ENCODE measurements at regions not wholly inside any gene's neighbourhood (a gene's known extent, or its start where the extent isn't known, plus 50 kb on each side); places are given as distances from the start of the nearest gene placed in this dataset.

DNA sequence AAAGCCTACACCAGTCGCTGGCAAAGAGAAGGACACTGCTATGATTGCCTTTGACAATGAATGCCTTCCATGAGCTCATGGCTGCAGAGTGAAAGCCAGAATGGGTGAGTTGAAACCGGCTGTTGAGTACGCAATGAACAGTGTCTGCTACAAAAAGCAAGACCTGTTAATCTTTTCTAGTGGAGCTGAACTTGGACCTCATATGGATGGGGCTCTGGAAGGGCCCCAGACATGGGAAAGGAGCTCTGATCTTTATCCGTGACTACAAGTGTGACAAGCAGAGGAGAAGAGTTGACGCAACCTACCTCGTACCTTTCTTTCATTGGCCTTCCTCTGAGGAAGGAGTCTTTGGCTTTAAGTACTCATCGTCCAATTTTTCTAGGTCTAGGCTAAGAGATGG lies 67.1 kb upstream of the TSC22D1 start:
- H3K27me3 ChIP-seq (ENCODE audit: control insufficient read depth, extremely low read depth, insufficient read depth, low read length) = no peaks in the 10 kb centered on the region
- dilution Hi-C loops (cut with MboI; ENCODE audit: extremely low pct_ligation_motif_present, low sequenced_read_pairs) = no loop called here
- H3K79me2 ChIP-seq (ENCODE audit: control insufficient read depth, insufficient read depth, low read length) = no peaks in the 10 kb centered on the region
- no peak overlapping the region for H3K4me3 ChIP-seq (ENCODE audit: control insufficient read depth in 2 of 3, extremely low read depth in 1 of 3, insufficient read depth in 2 of 3, low read depth in 1 of 3, low read length in 3 of 3)
- no peak for FAIRE-seq
- no peak overlapping the region for H3K4me2 ChIP-seq (ENCODE audit: control insufficient read depth, extremely low read depth, insufficient read depth, low read depth, low read length)
- no peak overlapping the region for H3K9ac ChIP-seq (ENCODE audit: control insufficient read depth, extremely low read depth, insufficient read depth, low read length)
- H4K20me1 ChIP-seq (ENCODE audit: control insufficient read depth, extremely low read depth, insufficient read depth, low read length) = no peaks in the 10 kb centered on the region
- H3K9me1 ChIP-seq (ENCODE audit: control insufficient read depth, extremely low read depth, insufficient read depth, low read length) = no peaks in the 10 kb centered on the region
- H3K4me1 ChIP-seq (ENCODE audit: control insufficient read depth, extremely low read depth, insufficient read depth, low read length) = no peaks in the 10 kb centered on the region
- H3K27ac ChIP-seq (ENCODE audit: control insufficient read depth, insufficient read depth, low read length) = no peak overlapping the region
- no peak for TF ChIP-seq EZH2 (IDR thresholded peaks at IDR 0.05; ENCODE audit: low read length)
- TF ChIP-seq, protein P1, sequence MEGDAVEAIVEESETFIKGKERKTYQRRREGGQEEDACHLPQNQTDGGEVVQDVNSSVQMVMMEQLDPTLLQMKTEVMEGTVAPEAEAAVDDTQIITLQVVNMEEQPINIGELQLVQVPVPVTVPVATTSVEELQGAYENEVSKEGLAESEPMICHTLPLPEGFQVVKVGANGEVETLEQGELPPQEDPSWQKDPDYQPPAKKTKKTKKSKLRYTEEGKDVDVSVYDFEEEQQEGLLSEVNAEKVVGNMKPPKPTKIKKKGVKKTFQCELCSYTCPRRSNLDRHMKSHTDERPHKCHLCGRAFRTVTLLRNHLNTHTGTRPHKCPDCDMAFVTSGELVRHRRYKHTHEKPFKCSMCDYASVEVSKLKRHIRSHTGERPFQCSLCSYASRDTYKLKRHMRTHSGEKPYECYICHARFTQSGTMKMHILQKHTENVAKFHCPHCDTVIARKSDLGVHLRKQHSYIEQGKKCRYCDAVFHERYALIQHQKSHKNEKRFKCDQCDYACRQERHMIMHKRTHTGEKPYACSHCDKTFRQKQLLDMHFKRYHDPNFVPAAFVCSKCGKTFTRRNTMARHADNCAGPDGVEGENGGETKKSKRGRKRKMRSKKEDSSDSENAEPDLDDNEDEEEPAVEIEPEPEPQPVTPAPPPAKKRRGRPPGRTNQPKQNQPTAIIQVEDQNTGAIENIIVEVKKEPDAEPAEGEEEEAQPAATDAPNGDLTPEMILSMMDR (optimal IDR thresholded peaks at IDR 0.05 in 1 of 3, IDR thresholded peaks at IDR 0.05 in 1 of 3, conservative IDR thresholded peaks at IDR 0.05 in 1 of 3; ENCODE audit: extremely low read depth in 1 of 3, insufficient read depth in 2 of 3, low read length in 3 of 3) = no peak
- H3K9me3 ChIP-seq (ENCODE audit: control insufficient read depth, low read depth, low read length) = no peaks in the 10 kb centered on the region
- H3K36me3 ChIP-seq (ENCODE audit: control insufficient read depth in 2 of 2, extremely low read depth in 1 of 2, insufficient read depth in 2 of 2, low read length in 2 of 2) = no peaks in the 10 kb centered on the region
- H2AFZ ChIP-seq (ENCODE audit: control insufficient read depth, low read length) = no peak overlapping the region
- no peak for DNase-seq (ENCODE audit: low read depth, low spot score)

DNA sequence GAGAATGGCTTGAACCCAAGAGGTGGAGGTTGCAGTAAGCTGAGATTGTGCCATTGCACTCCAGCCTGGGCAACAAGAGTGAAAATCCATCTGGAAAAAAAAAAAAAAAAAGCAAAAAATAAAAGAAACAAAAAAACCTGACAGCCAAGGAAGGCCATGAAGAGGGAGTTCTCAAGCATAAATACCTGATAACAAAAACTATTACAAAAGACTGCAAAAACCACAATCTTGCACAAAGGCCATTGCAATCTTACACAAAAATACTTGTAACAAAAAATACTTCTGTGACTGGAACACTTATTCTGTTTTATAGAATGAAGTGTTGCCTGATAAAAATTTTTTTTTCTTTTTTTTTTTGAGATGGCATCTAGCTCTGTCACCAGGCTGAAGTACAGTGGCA lies 61.5 kb upstream of the TSC22D1 start:
- Histone ChIP-seq H3K9me3 (ENCODE audit: control insufficient read depth, low read depth, low read length) (no peaks in the 10 kb centered on the region), H3K36me3 (ENCODE audit: control insufficient read depth in 2 of 2, extremely low read depth in 1 of 2, insufficient read depth in 2 of 2, low read length in 2 of 2) (no peaks in the 10 kb centered on the region), H2AFZ (ENCODE audit: control insufficient read depth, low read length) (no peak overlapping the region), H3K9ac (ENCODE audit: control insufficient read depth, extremely low read depth, insufficient read depth, low read length) (no peak overlapping the region), H3K27me3 (ENCODE audit: control insufficient read depth, extremely low read depth, insufficient read depth, low read length) (no peaks in the 10 kb centered on the region), H3K27ac (ENCODE audit: control insufficient read depth, insufficient read depth, low read length) (no peak overlapping the region), H3K4me2 (ENCODE audit: control insufficient read depth, extremely low read depth, insufficient read depth, low read depth, low read length) (no peak overlapping the region), H3K4me3 (ENCODE audit: control insufficient read depth in 2 of 3, extremely low read depth in 1 of 3, insufficient read depth in 2 of 3, low read depth in 1 of 3, low read length in 3 of 3) (no peak overlapping the region), H3K9me1 (ENCODE audit: control insufficient read depth, extremely low read depth, insufficient read depth, low read length) (no peaks in the 10 kb centered on the region), H3K79me2 (ENCODE audit: control insufficient read depth, insufficient read depth, low read length) (no peaks in the 10 kb centered on the region), H3K4me1 (ENCODE audit: control insufficient read depth, extremely low read depth, insufficient read depth, low read length) (no peaks in the 10 kb centered on the region), H4K20me1 (ENCODE audit: control insufficient read depth, extremely low read depth, insufficient read depth, low read length) (no peaks in the 10 kb centered on the region)
- no peak for DNase-seq (ENCODE audit: low read depth, low spot score)
- dilution Hi-C loops (cut with MboI; ENCODE audit: extremely low pct_ligation_motif_present, low sequenced_read_pairs) = no loop called here
- FAIRE-seq = no peak
- TF ChIP-seq, protein P1 (optimal IDR thresholded peaks at IDR 0.05 in 1 of 3, IDR thresholded peaks at IDR 0.05 in 1 of 3, conservative IDR thresholded peaks at IDR 0.05 in 1 of 3; ENCODE audit: extremely low read depth in 1 of 3, insufficient read depth in 2 of 3, low read length in 3 of 3) = no peak
- no peak for TF ChIP-seq EZH2 (IDR thresholded peaks at IDR 0.05; ENCODE audit: low read length)

Measured in keratinocyte (primary cell).